Esophagus muscularis mucosa (tissue), 3 donors: ENCODE measurements at regions not wholly inside any gene's neighbourhood (a gene's known extent, or its start where the extent isn't known, plus 50 kb on each side); places are given as distances from the start of the nearest gene placed in this dataset.

Experiments used
- POLR2A ChIP-seq: fragments of 450-650 bp; IDR thresholded peaks from one replicate; pipeline ENCODE4 v1.6.1; 2017; ENCODE audit warnings: antibody characterized with exemption, moderate library complexity, mild to moderate bottlenecking, low read depth
- POLR2AphosphoS5 ChIP-seq, 2 donors: sonication (generic); formaldehyde crosslinking; IDR thresholded peaks; one replicate each; pipeline ENCODE4 v1.6.1; 2017; ENCODE audit warnings: antibody characterized with exemption in 2 of 2
- TF ChIP-seq, protein P1 (sequence below), 3 experiments: fragments of 200-600 bp in 2 of 3; fragments of 450-650 bp in 1 of 3; sonication (generic) in 2 of 3; IDR thresholded peaks; one replicate each; pipeline ENCODE4 v1.5.1; 2017 to 2019; ENCODE audit warnings: antibody characterized with exemption in 3 of 3, mild to moderate bottlenecking in 2 of 3, moderate library complexity in 1 of 3

DNA sequence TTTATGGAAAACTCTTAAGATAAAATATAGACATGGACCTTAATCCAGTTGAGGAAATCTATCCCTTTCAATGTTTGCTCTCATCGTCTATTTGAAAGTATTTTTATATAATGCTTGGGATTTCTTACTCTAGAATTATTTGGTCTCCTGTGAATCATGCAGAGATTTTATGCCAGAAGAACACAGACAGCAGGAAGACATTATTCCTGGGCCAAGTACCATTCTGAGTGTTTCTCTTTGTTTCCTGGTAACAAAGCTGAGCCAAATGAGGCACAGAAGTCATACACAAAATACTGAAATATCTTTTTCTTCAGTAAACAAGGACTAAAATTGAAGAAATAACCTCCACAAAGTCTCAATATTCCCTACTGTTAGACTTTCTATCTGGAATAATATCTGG is 538.2 kb upstream of the EYS start:
- TF ChIP-seq, protein P1, sequence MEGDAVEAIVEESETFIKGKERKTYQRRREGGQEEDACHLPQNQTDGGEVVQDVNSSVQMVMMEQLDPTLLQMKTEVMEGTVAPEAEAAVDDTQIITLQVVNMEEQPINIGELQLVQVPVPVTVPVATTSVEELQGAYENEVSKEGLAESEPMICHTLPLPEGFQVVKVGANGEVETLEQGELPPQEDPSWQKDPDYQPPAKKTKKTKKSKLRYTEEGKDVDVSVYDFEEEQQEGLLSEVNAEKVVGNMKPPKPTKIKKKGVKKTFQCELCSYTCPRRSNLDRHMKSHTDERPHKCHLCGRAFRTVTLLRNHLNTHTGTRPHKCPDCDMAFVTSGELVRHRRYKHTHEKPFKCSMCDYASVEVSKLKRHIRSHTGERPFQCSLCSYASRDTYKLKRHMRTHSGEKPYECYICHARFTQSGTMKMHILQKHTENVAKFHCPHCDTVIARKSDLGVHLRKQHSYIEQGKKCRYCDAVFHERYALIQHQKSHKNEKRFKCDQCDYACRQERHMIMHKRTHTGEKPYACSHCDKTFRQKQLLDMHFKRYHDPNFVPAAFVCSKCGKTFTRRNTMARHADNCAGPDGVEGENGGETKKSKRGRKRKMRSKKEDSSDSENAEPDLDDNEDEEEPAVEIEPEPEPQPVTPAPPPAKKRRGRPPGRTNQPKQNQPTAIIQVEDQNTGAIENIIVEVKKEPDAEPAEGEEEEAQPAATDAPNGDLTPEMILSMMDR (IDR thresholded peaks at IDR 0.05) = no peak
- no peak for TF ChIP-seq POLR2A
- no peak for TF ChIP-seq POLR2AphosphoS5 (IDR thresholded peaks at IDR 0.05)
